ENCODE measurements at regions not wholly inside any gene's neighbourhood (a gene's known extent, or its start where the extent isn't known, plus 50 kb on each side); places are given as distances from the start of the nearest gene placed in this dataset.

- Histone ChIP-seq H3K27me3 (replicated peaks; ENCODE audit: control insufficient read depth, insufficient read depth, low read length) (no peaks in the 10 kb centered on the region), H3K4me3 (ENCODE audit: low read length) (no peak overlapping the region), H3K36me3 (ENCODE audit: control insufficient read depth, insufficient read depth, low read length, severe bottlenecking) (no peaks in the 10 kb centered on the region), H3K4me1 (ENCODE audit: control insufficient read depth, insufficient read depth, low read length) (peaks cover 19% of the 10 kb centered on the region), H3K9me3 (ENCODE audit: control insufficient read depth, low read length) (no peaks in the 10 kb centered on the region), H3K9ac (ENCODE audit: low read length) (no peak overlapping the region)
- no peak for DNase-seq (ENCODE audit: low read depth)
Observed at GRCh38 chr18:56380685-56381084, 257.7 kb downstream of the TXNL1 start.

GRCh38 chr18:56379256-56379655 is 259.1 kb downstream of the TXNL1 start:
- no peaks in the 10 kb centered on the region for H3K9me3 ChIP-seq (ENCODE audit: control insufficient read depth, low read length)
- H3K27me3 ChIP-seq (replicated peaks; ENCODE audit: control insufficient read depth, insufficient read depth, low read length), result no peaks in the 10 kb centered on the region
- peak overlapping the region; percentile 36 for H3K9ac ChIP-seq (ENCODE audit: low read length)
- peaks cover 19% of the 10 kb centered on the region for H3K4me1 ChIP-seq (ENCODE audit: control insufficient read depth, insufficient read depth, low read length)
- H3K4me3 ChIP-seq (ENCODE audit: low read length), result peak overlapping the region; percentile 73
- no peak for DNase-seq (ENCODE audit: low read depth)
- H3K36me3 ChIP-seq (ENCODE audit: control insufficient read depth, insufficient read depth, low read length, severe bottlenecking), result no peaks in the 10 kb centered on the region

GRCh38 chr18:56377231-56377630 is 261.2 kb downstream of the TXNL1 start:
- DNase-seq (ENCODE audit: low read depth), result peak; percentile 40
- Histone ChIP-seq H3K36me3 (ENCODE audit: control insufficient read depth, insufficient read depth, low read length, severe bottlenecking) (no peaks in the 10 kb centered on the region), H3K9ac (ENCODE audit: low read length) (peak overlapping the region; percentile 65)

GRCh38 chr18:56374007-56374655 is 264.3 kb downstream of the TXNL1 start:
- H3K9ac ChIP-seq (ENCODE audit: low read length), result no peak overlapping the region
- H3K27me3 ChIP-seq (replicated peaks; ENCODE audit: control insufficient read depth, insufficient read depth, low read length), result no peaks in the 10 kb centered on the region
- no peaks in the 10 kb centered on the region for H3K36me3 ChIP-seq (ENCODE audit: control insufficient read depth, insufficient read depth, low read length, severe bottlenecking)
- peak; percentile 38 for DNase-seq (ENCODE audit: low read depth)
- peaks cover 12% of the 10 kb centered on the region for H3K4me1 ChIP-seq (ENCODE audit: control insufficient read depth, insufficient read depth, low read length)
- no peaks in the 10 kb centered on the region for H3K9me3 ChIP-seq (ENCODE audit: control insufficient read depth, low read length)
- no peak overlapping the region for H3K4me3 ChIP-seq (ENCODE audit: low read length)

More at GRCh38 chr18:56377231-56377630, 261.2 kb downstream of the TXNL1 start:
- Histone ChIP-seq H3K4me1 (ENCODE audit: control insufficient read depth, insufficient read depth, low read length) (peaks cover 13% of the 10 kb centered on the region), H3K4me3 (ENCODE audit: low read length) (peak overlapping the region; percentile 67), H3K27me3 (replicated peaks; ENCODE audit: control insufficient read depth, insufficient read depth, low read length) (no peaks in the 10 kb centered on the region), H3K9me3 (ENCODE audit: control insufficient read depth, low read length) (no peaks in the 10 kb centered on the region)

GRCh38 chr18:56373601-56374000 is 264.8 kb downstream of the TXNL1 start:
- Histone ChIP-seq H3K4me1 (ENCODE audit: control insufficient read depth, insufficient read depth, low read length) (peaks cover 12% of the 10 kb centered on the region), H3K9ac (ENCODE audit: low read length) (no peak overlapping the region), H3K27me3 (replicated peaks; ENCODE audit: control insufficient read depth, insufficient read depth, low read length) (no peaks in the 10 kb centered on the region), H3K36me3 (ENCODE audit: control insufficient read depth, insufficient read depth, low read length, severe bottlenecking) (no peaks in the 10 kb centered on the region), H3K9me3 (ENCODE audit: control insufficient read depth, low read length) (no peaks in the 10 kb centered on the region), H3K4me3 (ENCODE audit: low read length) (no peak overlapping the region)
- DNase-seq (ENCODE audit: low read depth), result peak; percentile 5

DNA sequence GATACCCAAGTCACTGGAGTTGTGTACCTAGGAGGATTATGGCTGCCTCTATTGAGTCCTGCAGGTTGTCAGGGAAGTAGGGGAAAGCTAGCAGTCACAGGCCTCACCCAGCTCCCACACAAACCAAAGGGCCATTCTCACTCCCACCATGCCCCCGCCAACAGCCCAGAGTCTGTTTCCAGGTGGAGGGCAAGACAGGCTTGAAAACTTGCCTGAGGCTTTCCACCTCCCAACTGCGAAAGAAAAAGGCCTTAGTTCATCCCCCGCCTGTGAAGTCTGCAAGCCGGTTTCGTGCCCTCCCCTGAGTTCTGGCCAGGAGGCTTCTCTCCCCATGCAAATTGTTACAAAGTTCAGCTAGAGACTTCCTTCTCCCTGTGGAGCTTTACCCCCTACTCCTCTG is 270.3 kb downstream of the TXNL1 start:
- no peaks in the 10 kb centered on the region for H3K27me3 ChIP-seq (replicated peaks; ENCODE audit: control insufficient read depth, insufficient read depth, low read length)
- H3K9me3 ChIP-seq (ENCODE audit: control insufficient read depth, low read length), result no peaks in the 10 kb centered on the region
- no peaks in the 10 kb centered on the region for H3K36me3 ChIP-seq (ENCODE audit: control insufficient read depth, insufficient read depth, low read length, severe bottlenecking)
- H3K4me1 ChIP-seq (ENCODE audit: control insufficient read depth, insufficient read depth, low read length), result no peaks in the 10 kb centered on the region
- DNase-seq (ENCODE audit: low read depth), result no peak
- H3K9ac ChIP-seq (ENCODE audit: low read length), result no peak overlapping the region
- no peak overlapping the region for H3K4me3 ChIP-seq (ENCODE audit: low read length)

- no peaks in the 10 kb centered on the region for H3K27me3 ChIP-seq (replicated peaks; ENCODE audit: control insufficient read depth, insufficient read depth, low read length)
- H3K4me3 ChIP-seq (ENCODE audit: low read length), result no peak overlapping the region
- no peaks in the 10 kb centered on the region for H3K4me1 ChIP-seq (ENCODE audit: control insufficient read depth, insufficient read depth, low read length)
- no peak overlapping the region for H3K9ac ChIP-seq (ENCODE audit: low read length)
- peaks cover 16% of the 10 kb centered on the region for H3K9me3 ChIP-seq (ENCODE audit: control insufficient read depth, low read length)
- DNase-seq (ENCODE audit: low read depth), result no peak
- no peaks in the 10 kb centered on the region for H3K36me3 ChIP-seq (ENCODE audit: control insufficient read depth, insufficient read depth, low read length, severe bottlenecking)
Observed at GRCh38 chr18:56358608-56359280, 279.6 kb downstream of the TXNL1 start.

DNA sequence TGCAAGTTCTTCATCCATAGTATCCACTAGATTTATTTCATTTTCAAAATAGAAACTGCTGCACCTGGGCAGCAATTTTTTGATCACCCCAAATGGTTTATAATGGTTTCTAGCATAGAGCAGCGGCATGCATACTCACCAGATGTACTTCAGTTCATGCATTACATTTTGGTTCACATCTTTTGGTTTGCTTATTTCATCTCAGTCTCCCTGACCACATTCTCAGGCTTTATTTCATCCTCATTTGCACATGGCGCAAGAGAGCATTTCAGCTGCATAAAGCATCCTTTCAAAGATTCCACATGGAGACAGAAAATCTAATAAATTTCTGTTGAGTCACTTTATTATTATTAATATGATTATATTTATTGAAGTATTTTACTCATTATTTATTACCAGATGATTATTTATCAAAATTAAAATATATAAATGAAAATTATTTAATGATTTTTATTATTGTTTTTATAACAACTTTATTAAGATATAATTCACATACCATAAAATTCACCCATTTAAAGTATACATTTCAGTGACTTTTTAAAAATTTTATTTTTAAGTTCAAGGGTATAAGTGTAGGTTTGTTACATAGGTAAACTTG is 284.6 kb downstream of the TXNL1 start:
- DNase-seq (ENCODE audit: low read depth), result no peak
- Histone ChIP-seq H3K27me3 (replicated peaks; ENCODE audit: control insufficient read depth, insufficient read depth, low read length) (no peaks in the 10 kb centered on the region), H3K4me3 (ENCODE audit: low read length) (no peak overlapping the region), H3K9me3 (ENCODE audit: control insufficient read depth, low read length) (no peaks in the 10 kb centered on the region), H3K36me3 (ENCODE audit: control insufficient read depth, insufficient read depth, low read length, severe bottlenecking) (no peaks in the 10 kb centered on the region), H3K9ac (ENCODE audit: low read length) (no peak overlapping the region), H3K4me1 (ENCODE audit: control insufficient read depth, insufficient read depth, low read length) (no peaks in the 10 kb centered on the region)

GRCh38 chr18:56351911-56352500 is 286.4 kb downstream of the TXNL1 start:
- Histone ChIP-seq H3K9ac (ENCODE audit: low read length) (no peak overlapping the region), H3K4me3 (ENCODE audit: low read length) (no peak overlapping the region), H3K36me3 (ENCODE audit: control insufficient read depth, insufficient read depth, low read length, severe bottlenecking) (no peaks in the 10 kb centered on the region), H3K9me3 (ENCODE audit: control insufficient read depth, low read length) (no peaks in the 10 kb centered on the region), H3K27me3 (replicated peaks; ENCODE audit: control insufficient read depth, insufficient read depth, low read length) (no peaks in the 10 kb centered on the region), H3K4me1 (ENCODE audit: control insufficient read depth, insufficient read depth, low read length) (no peaks in the 10 kb centered on the region)
- no peak for DNase-seq (ENCODE audit: low read depth)

DNA sequence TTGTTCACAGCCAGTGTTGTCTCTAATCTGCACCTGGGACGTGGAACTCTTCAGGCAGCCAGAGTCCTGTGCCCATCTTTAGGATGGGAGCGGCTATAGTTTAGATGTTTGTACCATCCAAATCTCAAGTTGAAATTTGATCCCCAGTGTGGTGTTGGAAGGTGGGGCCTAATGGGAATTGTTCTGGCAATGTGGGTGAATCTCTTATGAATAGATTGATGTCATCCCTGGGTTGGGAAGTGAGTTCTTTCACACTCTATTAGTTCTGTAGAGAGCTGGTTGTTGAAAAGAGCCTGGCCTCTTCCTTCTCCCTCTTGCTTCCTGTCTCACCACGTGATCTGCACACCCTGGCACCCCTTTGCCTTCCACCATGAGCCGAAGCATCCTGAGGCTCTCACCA is 300.9 kb downstream of the TXNL1 start:
- no peak for DNase-seq (ENCODE audit: low read depth)
- H3K4me1 ChIP-seq (ENCODE audit: control insufficient read depth, insufficient read depth, low read length), result no peaks in the 10 kb centered on the region

DNA sequence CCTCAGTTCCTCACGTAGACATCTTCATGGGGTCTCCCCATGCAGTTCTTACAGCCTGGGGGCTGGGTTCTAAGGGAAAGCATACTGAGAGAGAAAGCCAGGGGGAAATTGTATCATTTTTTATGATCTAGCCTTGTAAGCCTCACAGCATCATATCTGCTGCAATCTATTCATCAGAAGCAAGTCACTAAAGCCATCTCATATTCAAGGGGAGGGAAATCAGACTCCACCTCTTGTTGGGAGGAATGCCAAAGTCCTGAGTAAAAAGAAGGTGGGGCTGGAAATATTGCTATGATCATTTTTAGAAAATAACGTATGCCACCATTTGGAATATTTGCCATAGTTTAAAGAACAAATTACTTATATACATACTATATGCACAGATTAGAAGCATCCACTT is 304.6 kb downstream of the TXNL1 start:
- H3K9me3 ChIP-seq (ENCODE audit: control insufficient read depth, low read length), result no peaks in the 10 kb centered on the region
- no peaks in the 10 kb centered on the region for H3K4me1 ChIP-seq (ENCODE audit: control insufficient read depth, insufficient read depth, low read length)
- no peak overlapping the region for H3K4me3 ChIP-seq (ENCODE audit: low read length)
- H3K27me3 ChIP-seq (replicated peaks; ENCODE audit: control insufficient read depth, insufficient read depth, low read length), result no peaks in the 10 kb centered on the region
- no peak for DNase-seq (ENCODE audit: low read depth)
- H3K9ac ChIP-seq (ENCODE audit: low read length), result no peak overlapping the region
- H3K36me3 ChIP-seq (ENCODE audit: control insufficient read depth, insufficient read depth, low read length, severe bottlenecking), result no peaks in the 10 kb centered on the region

More for the DNA sequence above, 300.9 kb downstream of the TXNL1 start:
- Histone ChIP-seq H3K36me3 (ENCODE audit: control insufficient read depth, insufficient read depth, low read length, severe bottlenecking) (no peaks in the 10 kb centered on the region), H3K4me3 (ENCODE audit: low read length) (no peak overlapping the region), H3K9me3 (ENCODE audit: control insufficient read depth, low read length) (no peaks in the 10 kb centered on the region), H3K9ac (ENCODE audit: low read length) (no peak overlapping the region), H3K27me3 (replicated peaks; ENCODE audit: control insufficient read depth, insufficient read depth, low read length) (no peaks in the 10 kb centered on the region)

Measured in adipocyte (in vitro differentiated cells).